HG03108 (cell line): ENCODE measurements at regions not wholly inside any gene's neighbourhood (a gene's known extent, or its start where the extent isn't known, plus 50 kb on each side); places are given as distances from the start of the nearest gene placed in this dataset.
"Not testable (repeated sequence)": the region's sequence is repeated elsewhere in the genome, so short reads cannot be mapped to it uniquely, and the experiment has no call there.

Experiments
- ATAC-seq: cut with Tn5 transposase; IDR thresholded peaks from one replicate; pipeline ENCODE4 v1.9.1; 2021; ENCODE audit warnings: moderate library complexity; ENCODE audit not compliant: unreplicated experiment

DNA sequence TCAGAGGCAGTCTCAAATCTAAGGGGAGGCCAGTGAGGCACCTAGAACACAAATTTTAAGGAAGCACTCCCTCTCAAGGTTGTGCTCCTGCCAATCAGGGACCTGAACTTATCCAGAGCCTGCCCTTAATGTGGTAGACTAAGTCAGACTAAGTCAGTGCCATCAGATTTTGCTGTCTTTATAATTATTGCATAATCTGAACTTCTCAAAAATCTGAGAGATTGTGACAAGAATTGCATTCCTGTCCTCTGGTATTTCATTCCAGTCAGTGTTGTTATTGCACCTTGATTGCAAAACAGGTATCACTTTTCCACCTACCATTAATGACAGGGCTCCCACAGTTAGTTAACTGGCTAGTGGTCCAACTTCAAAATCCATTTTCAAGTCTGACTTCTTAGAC is 197.1 kb upstream of the HCN1 start:
- no peak for ATAC-seq

DNA sequence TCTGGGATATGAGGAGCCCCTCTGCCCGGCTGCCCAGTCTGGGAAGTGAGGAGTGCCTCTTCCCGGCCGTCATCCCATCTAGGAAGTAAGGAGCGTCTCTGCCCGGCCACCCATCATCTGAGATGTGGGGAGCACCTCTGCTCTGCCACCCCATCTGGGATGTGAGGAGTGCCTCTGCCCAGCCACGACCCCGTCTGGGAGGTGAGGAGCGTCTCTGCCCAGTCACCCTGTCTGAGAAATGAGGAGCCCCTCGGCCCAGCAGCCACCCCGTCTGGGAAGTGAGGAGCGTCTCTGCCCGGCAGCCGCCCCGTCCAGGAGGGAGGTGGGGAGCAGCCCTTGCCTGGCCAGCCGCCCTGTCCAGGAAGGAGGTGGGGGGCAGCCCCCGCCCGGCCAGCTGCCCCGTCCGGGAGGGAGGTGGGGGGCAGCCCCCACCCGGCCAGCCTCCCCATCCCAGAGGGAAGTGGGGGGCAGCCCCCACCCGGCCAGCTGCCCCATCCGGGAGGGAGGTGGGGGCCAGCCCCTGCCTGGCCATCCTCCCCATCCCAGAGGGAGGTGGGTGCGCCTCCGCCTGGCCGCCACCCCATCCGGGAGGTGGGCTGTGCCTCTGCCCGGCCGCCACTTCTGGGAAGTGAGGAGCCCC is 194.4 kb upstream of the HCN1 start:
- ATAC-seq: not testable (repeated sequence)

DNA sequence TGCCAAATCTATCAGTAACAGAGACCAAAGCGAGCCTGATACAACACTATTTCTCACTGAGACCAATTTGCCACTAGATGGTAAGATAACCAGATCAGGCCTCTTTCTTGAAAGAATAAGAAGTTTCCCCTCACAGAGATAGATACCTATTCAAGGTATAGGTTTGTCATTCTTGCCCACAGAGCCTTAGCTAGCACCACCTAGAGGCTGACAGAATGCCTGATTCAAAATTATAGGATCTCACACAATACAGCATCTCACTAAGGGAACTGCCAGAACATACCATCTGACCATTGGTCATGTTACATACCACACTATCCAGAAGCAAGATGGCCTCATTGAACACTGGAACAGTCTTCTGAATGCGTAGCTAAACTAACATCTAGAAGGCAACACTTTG is 166.6 kb upstream of the HCN1 start:
- ATAC-seq: no peak

DNA sequence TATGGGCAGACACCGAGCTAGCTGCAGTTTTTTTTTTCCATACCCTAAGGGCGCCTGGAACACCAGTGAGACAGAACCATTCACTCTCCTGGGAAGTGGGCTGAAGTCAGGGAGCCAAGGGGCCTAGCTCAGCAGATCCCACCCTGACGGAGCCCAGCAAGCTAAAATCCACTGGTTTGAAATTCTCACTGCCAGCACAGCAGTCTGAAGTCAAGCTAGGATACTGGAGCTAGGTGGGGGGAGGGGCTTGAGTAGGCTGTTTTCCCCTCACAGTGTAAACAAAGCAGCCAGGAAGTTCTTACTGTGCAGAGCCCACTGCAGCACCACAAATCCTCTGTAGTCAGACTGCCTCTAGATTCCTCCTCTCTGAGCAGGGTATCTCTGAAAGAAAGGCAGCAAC is 151.7 kb upstream of the HCN1 start:
- ATAC-seq: no peak

DNA sequence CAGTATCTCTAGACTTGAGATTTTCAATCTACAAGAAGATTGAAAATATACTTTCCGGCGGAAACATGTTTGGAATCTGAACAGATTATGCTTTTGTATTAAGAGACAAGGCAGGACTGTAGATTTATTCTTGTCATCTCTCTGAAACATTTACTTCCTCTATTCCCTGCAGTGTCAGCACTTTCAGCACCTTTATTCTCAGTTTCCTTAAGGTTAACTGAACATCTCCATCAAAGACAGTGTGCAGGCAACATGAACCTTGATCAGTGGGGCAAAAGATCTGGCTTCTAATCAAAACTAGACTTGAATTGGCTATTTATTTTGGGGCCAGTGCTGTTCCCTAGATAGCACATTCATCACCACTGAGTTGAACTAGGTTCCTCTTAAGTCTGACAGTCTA is 129.9 kb upstream of the HCN1 start:
- ATAC-seq: no peak

DNA sequence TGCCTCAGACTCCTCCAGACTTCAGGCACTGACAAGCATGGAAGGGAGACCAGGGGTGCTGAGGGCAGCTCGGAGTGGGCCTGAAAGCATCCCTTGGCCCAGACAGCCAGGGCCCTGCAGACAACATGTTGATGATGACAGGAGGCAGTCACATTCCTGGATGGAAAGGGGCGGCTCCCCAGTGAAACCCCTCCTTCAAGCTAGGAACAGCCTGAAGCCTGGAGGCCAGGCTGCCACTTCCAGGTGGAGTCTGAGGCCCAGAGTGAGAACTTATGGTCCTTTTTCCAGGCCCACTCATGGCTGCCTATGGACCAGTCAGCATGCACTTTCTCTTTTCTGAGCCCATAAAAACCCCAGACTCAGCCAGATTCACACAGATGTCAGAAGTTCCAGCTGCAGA is 104.2 kb upstream of the HCN1 start:
- ATAC-seq: no peak

DNA sequence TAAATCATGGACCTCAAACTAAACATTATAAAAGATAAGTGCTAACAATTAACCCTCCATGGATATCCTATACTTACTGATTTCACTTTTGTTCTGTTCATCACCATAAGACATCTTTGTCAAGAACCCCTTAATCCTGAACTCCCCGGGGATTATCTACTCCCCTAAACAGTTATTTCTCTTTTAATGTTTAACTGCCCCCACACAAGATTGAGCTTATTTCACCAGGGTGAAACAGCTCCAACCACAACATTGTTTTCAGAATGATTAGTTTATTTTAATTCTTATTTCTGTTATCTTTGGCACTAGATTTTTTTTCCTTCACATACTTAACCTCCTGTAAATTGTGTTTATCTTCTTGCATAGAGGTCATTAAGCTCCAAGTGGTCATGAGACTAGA is 103.2 kb upstream of the HCN1 start:
- ATAC-seq: no peak

DNA sequence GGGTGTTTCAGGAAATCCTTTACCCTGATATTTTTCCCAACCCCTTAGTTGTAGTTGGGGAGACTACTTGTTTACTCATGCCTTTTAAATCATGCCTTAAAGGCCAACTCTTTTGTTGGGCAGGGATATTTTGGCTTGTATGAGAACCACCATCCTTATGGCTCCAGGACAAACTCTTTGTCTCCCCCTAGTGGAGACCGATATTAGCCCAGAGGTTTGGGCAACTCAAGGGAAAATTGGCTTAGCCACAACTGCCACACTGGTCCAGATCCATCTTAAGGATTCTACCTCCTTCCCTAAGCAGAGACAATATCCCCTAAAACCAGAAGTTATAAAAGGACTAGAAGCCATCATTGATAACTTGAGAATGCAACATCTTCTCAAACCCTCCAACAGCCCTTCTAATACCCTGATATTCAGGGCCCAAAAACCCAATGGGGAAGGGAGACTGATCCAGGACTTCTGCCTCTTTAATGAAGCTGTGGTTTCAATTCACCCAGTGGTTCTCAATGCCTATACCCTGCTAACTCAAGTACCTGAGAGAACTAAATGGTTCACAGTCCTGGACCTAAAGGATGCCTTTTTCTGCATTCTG is 100.9 kb upstream of the HCN1 start:
- ATAC-seq: no peak

DNA sequence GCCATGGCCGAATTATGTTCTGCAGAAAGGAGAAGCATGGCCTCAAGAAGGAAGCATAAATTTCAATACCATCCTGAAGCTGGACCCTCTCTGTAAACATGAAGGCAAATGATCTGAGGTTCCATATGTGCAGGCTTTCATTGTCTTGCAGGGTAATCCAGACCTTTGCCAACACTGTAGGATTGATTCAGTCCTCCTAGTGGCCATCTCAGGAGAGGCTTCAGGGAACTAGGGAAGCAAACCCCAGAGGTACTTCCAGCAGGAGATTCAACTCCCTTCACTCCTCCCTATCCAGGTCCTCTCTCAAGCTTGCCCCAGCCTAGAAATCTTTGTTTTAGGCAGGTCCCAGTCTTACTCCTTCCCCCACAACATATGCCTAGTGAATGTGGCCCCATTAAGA is 99.3 kb upstream of the HCN1 start:
- ATAC-seq: no peak

DNA sequence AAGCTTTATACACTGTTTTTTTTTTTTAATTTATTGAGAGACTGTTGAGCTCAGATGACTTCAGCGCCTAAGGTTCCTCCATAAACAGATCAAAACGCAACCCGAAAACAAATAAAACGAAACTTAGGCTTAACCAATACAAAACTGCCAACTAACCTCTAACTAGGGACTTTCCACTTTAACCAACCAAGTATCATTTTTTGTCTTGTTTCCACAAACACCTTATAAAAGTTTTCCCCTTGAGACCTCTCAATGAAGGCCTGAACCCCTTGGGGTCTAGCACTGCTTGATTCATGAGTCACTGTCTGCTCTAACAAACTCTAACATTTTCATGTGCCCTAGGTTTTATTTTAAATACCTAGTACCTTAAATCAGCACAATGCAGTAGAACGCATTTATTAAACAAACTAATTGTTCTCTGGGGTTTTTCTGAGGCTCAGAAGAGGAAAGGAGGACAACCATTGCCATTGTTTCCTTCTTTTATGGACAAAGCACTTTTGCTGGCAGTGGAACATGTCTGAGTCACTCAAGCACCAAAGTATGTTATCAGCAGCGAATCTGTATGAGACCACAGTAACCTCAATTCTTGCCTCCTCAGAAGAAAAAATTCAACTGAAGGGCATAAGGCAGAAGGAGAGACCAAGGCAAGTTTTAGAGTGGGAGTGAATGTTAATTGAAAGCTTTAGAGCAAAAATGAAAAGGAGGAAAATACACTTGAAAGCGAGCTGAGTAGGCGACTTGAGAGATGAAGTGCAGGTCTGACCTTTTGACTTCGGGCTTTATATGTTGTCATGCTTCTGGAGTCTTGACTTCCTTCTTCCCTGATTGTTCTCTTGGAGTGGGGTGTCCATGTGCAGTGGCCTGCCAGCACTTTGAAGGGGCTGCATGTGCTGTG is 97.7 kb upstream of the HCN1 start:
- ATAC-seq: peak; percentile 63

DNA sequence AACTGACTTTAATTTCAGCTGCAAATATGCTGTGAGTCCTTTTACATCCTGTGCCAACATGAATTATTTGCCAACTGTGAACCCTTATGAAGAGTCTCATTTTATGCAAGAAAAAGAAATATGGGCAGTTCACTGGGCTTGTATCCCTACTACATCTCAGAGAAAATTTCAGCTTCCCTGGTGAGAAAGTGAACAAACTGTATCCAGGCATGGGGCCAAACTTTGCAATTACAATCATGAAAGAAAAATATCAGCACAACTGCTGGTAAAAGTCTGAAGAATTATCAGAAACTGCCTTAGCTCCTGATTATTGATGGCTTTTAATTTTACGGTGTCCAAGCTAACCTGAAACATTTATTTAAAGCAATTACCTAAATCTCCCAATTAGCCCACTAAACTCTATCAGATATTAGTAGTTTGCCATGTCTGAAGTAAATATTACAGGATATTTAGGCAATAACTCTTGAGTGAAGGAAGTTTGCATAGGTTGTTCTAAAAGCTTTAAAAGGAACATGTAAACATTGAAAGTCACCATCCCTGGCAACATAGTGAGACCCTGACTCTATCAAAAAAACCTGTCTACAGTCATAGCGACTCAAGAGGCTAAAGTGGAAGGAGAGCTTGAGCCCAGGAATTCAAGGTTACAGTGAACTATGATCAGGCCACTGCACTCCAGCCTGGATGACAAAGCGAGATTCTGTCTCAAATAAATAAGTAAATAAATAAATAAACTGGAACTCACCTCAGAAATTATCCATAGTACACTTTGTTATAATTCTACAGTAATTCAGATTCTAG is 83.9 kb upstream of the HCN1 start:
- ATAC-seq: no peak

DNA sequence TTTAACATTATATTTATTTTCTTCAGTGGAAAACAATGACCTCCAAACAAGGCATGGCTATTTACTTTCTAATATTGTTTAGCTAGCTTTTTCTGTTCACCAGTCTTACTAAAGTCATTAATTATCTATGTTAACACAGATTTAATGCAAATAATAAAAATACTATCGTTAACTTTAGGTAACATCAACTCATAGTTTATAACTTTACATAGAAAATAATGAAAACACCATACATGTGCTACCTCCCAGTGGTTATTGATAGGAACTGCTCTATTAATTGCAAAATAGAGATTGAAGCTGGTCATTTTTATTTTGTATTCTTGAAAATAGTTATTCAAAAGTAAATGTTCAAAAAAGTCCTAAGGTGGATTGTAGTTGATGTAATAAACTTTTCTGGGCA is 78.3 kb upstream of the HCN1 start:
- ATAC-seq: no peak

DNA sequence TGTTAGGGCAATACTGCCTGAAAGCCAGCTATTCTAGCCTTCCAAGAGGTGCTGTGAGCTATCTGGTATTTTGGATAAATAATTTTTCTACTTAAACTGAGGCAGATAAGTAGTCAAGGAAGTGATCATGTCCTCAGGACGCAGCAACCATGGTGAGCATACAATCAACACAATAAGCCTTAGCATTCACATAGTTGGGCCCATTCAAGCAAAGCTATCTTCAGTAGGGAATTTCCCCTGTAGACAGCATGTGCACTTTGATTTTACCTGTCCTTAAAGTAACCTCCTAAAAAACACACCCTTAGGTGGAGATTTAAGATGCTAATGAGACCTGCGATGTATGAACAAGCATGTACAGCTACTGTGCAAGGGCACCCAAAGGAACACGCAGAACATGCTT is 76.2 kb upstream of the HCN1 start:
- no peak for ATAC-seq

DNA sequence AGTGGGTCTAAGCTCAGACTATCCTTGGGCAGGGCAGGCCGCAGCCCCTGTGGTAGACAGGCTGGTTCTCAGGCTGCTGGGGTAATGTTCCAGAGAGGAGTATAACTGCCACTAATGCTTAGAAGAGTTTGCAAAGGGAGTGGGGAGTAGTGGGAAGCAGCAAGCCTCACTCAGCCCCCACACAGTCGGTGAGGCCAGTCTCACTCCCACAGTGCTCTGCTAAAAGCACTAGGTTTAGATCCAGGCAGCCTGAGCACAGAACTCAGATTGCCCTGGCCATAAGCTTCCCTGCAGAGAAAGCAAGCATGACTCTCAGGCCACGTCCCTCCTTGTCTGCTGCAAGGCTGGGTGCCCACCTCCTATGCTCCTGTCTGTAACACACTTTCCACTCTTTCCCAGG is 69.4 kb upstream of the HCN1 start:
- no peak for ATAC-seq

DNA sequence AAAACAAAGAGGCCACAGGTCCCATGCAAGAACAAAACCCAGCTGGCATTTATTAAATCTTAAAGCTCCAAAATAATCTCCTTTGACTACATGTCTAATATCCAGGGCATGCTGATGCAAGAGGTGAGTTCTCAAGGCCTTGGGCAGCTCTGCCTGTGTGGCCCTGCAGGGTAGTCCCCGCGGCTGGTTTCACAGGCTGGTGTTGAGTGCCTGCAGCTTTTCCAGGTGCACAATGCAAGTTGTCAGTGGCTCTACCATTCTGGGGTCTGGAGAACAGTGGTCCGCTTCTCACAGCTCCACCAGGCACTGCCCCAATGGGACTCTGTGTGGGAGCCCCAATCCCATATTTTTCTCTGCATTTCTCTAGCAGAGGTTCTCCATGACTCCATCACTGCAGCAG is 54.4 kb upstream of the HCN1 start:
- ATAC-seq: no peak

DNA sequence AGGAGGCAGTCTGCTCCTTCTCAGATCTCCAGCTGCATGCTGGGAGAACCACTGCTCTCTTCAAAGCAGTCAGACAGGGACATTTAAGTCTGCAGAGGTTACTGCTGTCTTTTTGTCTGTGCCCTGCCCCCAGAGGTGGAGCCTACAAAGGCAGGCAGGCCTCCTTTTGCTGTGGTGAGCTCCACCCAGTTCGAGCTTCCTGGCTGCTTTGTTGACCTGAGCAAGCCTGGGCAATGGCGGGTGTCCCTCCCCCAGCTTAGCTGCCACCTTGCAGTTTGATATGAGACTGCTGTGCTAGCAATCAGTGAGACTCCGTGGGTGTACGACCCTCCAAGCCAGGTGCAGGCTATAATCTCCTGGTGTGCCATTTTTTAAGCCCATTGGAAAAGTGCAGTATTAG is 52.3 kb upstream of the HCN1 start:
- not testable (repeated sequence) for ATAC-seq
